Stimulated activated naive CD8-positive, alpha-beta T cell treated with anti-CD3 and anti-CD28 coated beads, Interleukin-15, amount 100 ng/mL, for 72 hours (primary cell): ENCODE measurements at regions not wholly inside any gene's neighbourhood (a gene's known extent, or its start where the extent isn't known, plus 50 kb on each side); places are given as distances from the start of the nearest gene placed in this dataset.

Source experiments
- ATAC-seq: fragments of 150-1000 bp; cut with Tn5 transposase; 2 replicates; pipeline ENCODE4 v1.10.0; 2021; ENCODE audit warnings: mild to moderate bottlenecking, moderate library complexity
- DNase-seq, 2 donors: peaks; one replicate each; pipeline ENCODE4 v3.0.0; 2021 to 2022
- H3K27ac Mint-ChIP-seq, 2 donors: one replicate each; pipeline ENCODE4 v1.8.0; 2022; ENCODE audit warnings: mild to moderate bottlenecking in 2 of 2, mixed read lengths in 2 of 2, moderate library complexity in 2 of 2
- H3K27me3 Mint-ChIP-seq: one replicate; pipeline ENCODE4 v1.8.0; 2022; ENCODE audit warnings: mixed read lengths
- H3K4me1 Mint-ChIP-seq: one replicate; pipeline ENCODE4 v1.8.0; 2022; ENCODE audit warnings: mild to moderate bottlenecking, mixed read lengths
- H3K4me3 Mint-ChIP-seq, 2 donors: one replicate each; pipeline ENCODE4 v1.8.0; 2022; ENCODE audit warnings: mild to moderate bottlenecking in 2 of 2, mixed read lengths in 2 of 2, moderate library complexity in 1 of 2
- H3K9me3 Mint-ChIP-seq, 2 donors: one replicate each; pipeline ENCODE4 v1.8.0; 2022; ENCODE audit warnings: mixed read lengths in 2 of 2

DNA sequence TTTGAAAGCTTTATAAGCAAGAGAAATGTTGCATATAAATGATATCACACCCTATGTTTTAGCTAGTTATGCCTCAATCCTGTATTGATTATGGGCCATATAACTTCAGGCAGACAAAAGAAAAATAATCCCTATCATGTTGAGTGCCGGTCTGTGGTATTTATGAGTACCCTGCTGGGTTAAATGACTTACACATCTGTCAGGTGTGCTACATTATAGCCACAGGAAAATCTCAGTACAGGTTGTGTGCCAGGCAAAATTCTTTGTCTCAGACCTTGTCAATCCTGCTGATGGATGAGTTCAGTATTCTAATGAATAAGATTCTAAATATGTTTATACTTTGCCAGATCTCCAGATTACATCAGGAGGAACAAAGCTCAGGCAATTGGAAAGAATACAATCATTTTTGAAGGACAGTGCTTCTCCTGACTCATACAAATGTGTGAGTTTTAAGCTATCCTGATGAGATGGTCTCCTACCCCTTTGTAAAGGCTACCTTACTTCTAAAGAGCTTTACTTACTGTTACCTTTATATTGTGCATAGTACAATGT lies 109.8 kb upstream of the FOXG1 start:
- no peaks in the 10 kb centered on the region for H3K27me3 Mint-ChIP-seq
- no peak for DNase-seq
- ATAC-seq: no peak
- no peak overlapping the region for H3K27ac Mint-ChIP-seq
- H3K4me1 Mint-ChIP-seq: no peaks in the 10 kb centered on the region
- no peak overlapping the region for H3K4me3 Mint-ChIP-seq
- peaks cover 0 to 12% of the 10 kb centered on the region in 2 donors for H3K9me3 Mint-ChIP-seq

DNA sequence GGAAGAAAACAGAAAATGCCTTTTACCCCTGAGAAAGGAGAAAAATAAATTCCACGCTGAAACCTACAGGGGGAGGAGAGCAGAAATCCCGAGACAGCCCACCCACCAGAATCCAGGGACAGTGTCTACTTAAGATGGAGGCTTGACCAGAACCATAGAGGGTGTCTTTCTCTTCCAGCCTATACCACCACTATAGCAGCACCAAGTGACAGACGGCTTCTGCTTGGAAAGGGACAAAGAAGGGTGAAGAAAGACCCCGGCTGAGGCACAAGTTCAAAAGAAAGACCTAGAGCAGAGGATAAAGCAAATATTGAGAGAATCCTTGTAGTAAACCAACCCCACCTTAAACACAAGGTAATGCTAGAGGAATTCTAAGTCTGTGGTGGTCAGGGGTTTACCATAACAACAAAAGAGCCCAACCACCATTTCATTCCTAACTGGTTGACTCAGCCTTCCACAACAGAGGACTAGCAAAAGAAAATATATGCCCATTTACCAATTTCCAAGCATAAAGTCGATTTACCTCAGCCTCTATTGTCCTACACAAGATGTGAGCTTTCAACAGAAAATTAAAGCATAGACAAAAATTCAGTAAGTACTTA lies 105.3 kb upstream of the FOXG1 start:
- no peak for DNase-seq
- Mint-ChIP-seq H3K9me3 (peaks cover 0 to 7% of the 10 kb centered on the region in 2 donors), H3K27me3 (no peaks in the 10 kb centered on the region), H3K4me1 (no peaks in the 10 kb centered on the region), H3K27ac (no peak overlapping the region), H3K4me3 (no peak overlapping the region)
- ATAC-seq: no peak

DNA sequence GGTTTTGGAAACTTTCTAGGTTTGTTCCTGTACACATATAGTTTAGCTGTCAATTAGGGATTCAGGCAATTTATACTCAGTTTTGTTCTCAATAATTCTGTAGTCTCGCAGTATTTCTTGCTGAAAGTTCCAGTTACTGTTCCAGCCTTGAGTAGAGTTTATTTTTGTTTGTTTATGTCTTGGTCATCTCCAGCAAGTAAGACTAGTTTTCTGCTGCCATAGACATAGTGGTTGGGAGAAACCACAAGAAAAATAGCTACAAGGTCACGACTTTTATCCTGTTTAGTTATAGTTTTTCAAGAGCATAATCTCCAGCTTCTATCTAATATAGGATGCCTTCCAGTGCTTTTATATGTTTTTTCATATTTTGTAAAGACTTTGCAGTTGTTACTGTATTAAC lies 99.6 kb upstream of the FOXG1 start:
- DNase-seq (no peak), ATAC-seq (no peak)
- Mint-ChIP-seq H3K27me3 (no peaks in the 10 kb centered on the region), H3K4me3 (no peak overlapping the region), H3K4me1 (no peaks in the 10 kb centered on the region), H3K9me3 (peaks cover 5 to 9% of the 10 kb centered on the region in 2 donors), H3K27ac (no peak overlapping the region)

DNA sequence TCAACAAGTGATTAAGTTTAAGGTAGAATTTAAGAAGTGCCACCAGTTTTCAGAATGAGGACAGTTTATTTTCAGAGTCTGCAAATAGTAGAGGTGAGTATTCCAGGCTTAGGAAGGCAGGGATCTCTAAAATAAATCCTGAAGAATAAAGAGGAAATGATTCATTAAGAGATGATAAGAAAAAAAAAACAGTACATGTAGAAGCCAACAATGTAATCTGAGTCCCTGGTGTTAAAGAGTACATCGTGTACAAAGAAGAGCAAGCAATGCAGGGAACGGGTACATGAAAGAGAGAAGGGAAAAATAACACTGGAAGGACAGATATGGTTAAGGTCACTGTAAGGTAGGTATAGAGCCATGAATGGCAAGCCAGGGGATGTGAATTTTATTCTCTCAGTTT lies 95.2 kb upstream of the FOXG1 start:
- H3K27ac Mint-ChIP-seq: no peak overlapping the region
- peaks cover 11 to 23% of the 10 kb centered on the region in 2 donors for H3K9me3 Mint-ChIP-seq
- no peak for DNase-seq
- H3K27me3 Mint-ChIP-seq: no peaks in the 10 kb centered on the region
- no peak for ATAC-seq
- H3K4me3 Mint-ChIP-seq: no peak overlapping the region
- no peaks in the 10 kb centered on the region for H3K4me1 Mint-ChIP-seq

DNA sequence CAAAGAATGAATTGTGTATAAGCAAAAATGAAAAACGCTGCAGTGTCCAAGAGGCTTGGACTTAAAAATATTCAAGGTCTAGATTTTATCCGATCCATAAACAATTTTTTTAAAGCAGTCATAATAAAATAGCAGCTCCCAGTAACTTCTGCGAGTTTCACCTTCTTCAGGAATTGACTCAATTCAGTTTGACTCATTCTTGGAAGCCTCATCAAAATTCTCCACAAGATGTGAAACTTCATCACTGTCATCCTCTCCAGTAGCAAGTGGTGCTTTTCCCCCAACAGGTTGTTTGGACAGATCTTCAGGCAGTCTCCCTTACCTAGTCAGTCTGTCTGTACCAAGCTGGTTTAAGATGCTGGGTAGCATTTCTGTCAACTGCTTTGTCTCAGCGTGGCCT lies 93.5 kb upstream of the FOXG1 start:
- DNase-seq (no peak), ATAC-seq (no peak)
- H3K4me1 Mint-ChIP-seq: no peaks in the 10 kb centered on the region
- no peak overlapping the region for H3K4me3 Mint-ChIP-seq
- H3K9me3 Mint-ChIP-seq: peaks cover 14 to 23% of the 10 kb centered on the region in 2 donors
- no peak overlapping the region for H3K27ac Mint-ChIP-seq
- H3K27me3 Mint-ChIP-seq: no peaks in the 10 kb centered on the region

DNA sequence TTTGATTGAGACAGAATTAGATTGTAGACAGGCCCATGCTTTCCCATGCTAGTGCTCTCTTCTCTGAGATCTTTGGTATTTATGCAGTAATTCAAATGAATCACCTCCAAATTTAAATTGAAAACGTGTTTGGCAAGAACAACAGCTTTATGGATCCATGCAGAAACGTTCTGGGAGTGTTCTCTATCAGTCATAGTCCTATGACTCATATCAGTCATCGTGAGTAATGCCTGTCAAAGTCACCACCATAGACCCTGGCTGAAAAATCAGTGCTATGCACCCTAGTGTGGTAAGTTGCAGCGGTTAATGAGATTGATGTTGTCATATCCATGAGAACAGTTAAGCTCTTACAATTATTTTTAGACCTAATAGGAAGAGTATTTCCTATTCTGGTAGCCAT lies 90.1 kb upstream of the FOXG1 start:
- Mint-ChIP-seq H3K27me3 (no peaks in the 10 kb centered on the region), H3K9me3 (peaks cover 10 to 19% of the 10 kb centered on the region in 2 donors), H3K27ac (no peak overlapping the region), H3K4me1 (no peaks in the 10 kb centered on the region), H3K4me3 (no peak overlapping the region)
- no peak for DNase-seq
- ATAC-seq: no peak

DNA sequence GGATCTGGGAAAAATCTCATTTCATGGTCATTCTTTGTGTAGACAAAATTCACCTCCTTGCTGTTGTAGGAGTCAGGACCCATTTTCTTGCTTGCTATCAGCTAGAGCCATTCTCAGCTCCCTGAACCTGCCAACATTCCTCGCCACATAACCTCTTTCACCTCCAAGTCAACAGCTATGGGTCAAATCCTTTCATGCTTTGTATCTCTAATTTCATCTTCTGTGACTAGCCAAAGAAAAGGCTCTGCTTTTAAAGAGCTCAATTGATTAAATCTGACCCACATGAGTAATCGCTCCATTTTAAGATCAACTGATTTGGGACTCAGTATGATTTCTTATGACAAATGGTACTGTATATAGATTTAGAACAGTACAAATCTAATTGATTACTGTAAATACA lies 89.2 kb upstream of the FOXG1 start:
- no peak overlapping the region for H3K4me3 Mint-ChIP-seq
- H3K27me3 Mint-ChIP-seq: no peaks in the 10 kb centered on the region
- H3K9me3 Mint-ChIP-seq: peaks cover 5 to 10% of the 10 kb centered on the region in 2 donors
- no peak overlapping the region for H3K27ac Mint-ChIP-seq
- H3K4me1 Mint-ChIP-seq: no peaks in the 10 kb centered on the region
- ATAC-seq (no peak), DNase-seq (no peak)

DNA sequence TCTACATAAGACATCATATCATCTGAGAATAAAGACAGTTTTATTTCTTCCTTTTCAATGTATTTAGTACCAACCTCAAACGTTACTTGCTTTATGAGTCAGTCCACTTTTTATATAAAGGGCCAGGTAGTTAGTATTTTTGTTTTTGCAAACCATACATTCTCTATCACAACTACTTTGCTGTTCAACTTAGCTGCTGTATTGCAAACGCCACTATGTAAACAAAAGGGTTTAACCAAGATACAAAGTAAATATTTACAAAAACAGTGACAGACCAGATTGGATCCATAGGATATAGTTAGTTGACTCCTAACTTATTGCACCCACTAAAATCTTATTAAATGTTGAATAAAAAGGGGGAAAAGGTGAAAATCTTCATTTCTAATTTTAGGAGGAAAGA lies 87.7 kb upstream of the FOXG1 start:
- no peak overlapping the region for H3K4me3 Mint-ChIP-seq
- ATAC-seq (no peak), DNase-seq (no peak)
- H3K27me3 Mint-ChIP-seq: no peaks in the 10 kb centered on the region
- no peak overlapping the region for H3K27ac Mint-ChIP-seq
- peaks cover 2 to 9% of the 10 kb centered on the region in 2 donors for H3K9me3 Mint-ChIP-seq
- no peaks in the 10 kb centered on the region for H3K4me1 Mint-ChIP-seq

DNA sequence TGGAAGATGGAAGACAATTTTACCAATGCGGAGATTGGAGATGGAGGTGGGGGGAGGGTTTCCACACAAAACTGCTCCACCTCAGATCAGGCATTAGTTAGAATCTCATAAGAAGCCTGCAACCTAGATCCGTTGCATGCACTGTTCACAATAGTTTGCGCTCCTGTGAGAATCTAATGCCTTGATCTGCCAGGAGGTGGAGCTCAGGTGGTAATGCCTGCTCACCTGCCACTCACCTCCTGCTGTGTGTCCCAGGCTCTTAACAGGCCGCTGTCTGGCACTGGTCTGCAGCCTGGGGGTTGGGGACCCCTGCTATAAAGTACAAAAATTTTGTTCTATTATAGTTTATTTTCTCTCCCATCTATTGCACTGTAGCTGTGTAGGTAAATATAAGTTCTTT lies 84.9 kb upstream of the FOXG1 start:
- no peaks in the 10 kb centered on the region for H3K27me3 Mint-ChIP-seq
- no peak overlapping the region for H3K4me3 Mint-ChIP-seq
- ATAC-seq (no peak), DNase-seq (no peak)
- no peaks in the 10 kb centered on the region for H3K4me1 Mint-ChIP-seq
- no peak overlapping the region for H3K27ac Mint-ChIP-seq
- H3K9me3 Mint-ChIP-seq: peaks cover 14 to 26% of the 10 kb centered on the region in 2 donors

DNA sequence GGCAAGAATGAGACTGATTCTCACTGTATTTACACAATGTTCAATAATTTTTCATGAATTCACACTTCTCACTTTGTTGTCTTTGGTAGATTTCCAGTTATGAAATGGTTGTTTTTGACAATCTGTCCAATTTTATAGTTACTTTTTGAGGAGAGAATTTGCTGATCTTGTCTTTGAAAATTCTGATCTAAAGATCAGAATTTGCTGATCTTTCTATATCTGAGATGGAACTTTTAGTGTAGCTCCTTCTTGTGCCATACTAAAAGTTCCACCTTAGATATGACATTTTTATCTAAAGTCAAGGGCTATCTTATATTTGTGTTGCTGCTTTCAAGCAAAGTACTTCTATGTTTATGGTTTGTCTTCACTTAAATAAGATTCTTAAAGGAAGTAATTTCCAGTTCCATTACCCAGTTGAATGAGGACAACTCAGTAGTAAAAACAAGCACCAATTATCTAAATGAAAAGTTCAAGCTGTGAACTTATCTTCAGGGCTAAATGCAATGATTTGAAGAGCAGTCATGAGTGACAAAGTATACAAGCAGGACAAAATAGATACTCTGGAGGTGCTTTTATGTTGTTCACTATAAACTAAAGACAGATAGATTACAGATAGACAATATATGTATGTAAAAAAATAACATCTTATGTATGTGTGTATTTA lies 76.4 kb upstream of the FOXG1 start:
- DNase-seq (no peak), ATAC-seq (no peak)
- H3K9me3 Mint-ChIP-seq: peaks cover 15 to 21% of the 10 kb centered on the region in 2 donors
- no peak overlapping the region for H3K4me3 Mint-ChIP-seq
- no peaks in the 10 kb centered on the region for H3K4me1 Mint-ChIP-seq
- H3K27me3 Mint-ChIP-seq: no peaks in the 10 kb centered on the region
- H3K27ac Mint-ChIP-seq: no peak overlapping the region

DNA sequence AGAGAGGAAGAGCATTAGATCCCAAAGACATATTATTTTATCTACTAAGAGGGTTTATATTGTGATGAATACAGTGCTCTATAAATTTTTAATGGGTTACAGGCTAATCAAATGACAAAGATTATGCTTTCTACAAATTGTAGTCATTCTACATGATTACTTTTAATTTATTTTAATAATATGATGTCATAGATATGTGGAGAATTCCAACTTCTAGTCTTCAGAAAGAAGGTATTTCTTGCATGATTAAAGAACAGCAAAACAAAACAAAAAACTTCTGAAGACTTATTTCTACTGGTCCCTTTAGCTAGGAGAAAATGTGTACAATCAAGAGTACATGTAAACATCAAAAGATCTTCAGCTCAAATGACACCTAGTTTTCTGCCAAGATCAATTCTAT lies 71.5 kb upstream of the FOXG1 start:
- ATAC-seq: no peak
- Mint-ChIP-seq H3K9me3 (peaks cover 0 to 15% of the 10 kb centered on the region in 2 donors), H3K4me3 (no peak overlapping the region)

DNA sequence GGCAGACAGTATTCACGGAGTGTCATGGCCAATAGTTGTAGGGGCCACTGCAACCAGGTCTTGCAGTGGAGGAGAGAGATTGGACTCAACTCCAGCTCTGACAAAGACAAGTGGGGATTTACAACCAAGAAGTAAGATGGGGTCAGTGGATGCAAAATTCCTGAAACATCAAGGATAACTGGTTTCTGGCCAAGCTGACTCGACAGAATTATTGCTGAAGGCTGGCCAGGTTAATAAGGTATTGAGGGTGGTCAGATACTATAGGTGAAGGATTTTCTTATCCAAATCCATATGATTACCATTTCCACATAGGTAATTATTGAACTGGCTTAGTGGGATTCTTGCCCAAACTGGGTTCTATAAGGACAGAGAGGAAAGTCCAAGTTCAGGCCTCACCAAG lies 64.9 kb upstream of the FOXG1 start:
- H3K4me3 Mint-ChIP-seq: no peak overlapping the region
- DNase-seq: no peak
- peaks cover 4 to 25% of the 10 kb centered on the region in 2 donors for H3K9me3 Mint-ChIP-seq
- H3K4me1 Mint-ChIP-seq: no peaks in the 10 kb centered on the region
- ATAC-seq: no peak
- no peaks in the 10 kb centered on the region for H3K27me3 Mint-ChIP-seq
- H3K27ac Mint-ChIP-seq: no peak overlapping the region

More for the DNA sequence above, 71.5 kb upstream of the FOXG1 start:
- no peaks in the 10 kb centered on the region for H3K27me3 Mint-ChIP-seq
- H3K4me1 Mint-ChIP-seq: no peaks in the 10 kb centered on the region
- H3K27ac Mint-ChIP-seq: no peak overlapping the region
- DNase-seq: no peak

DNA sequence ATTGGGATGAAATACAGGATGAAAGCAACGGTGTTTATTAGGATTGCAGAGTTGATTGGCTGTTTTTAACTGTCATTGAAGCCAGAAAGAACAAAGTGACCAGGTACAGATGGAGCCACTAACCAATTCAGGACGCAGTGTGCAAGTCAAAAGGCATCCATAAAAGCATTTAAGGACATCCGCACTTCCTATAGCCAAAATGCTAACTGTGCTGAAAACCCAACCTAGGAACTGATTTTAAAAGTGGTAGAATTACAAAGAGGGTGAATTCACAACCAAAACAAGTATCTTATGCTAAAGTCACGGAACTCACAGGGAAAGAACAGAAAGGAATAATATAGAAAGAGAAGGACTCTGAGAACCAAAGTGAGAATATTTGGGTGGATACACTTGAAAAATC lies 63.1 kb upstream of the FOXG1 start:
- Mint-ChIP-seq H3K4me1 (no peaks in the 10 kb centered on the region), H3K4me3 (no peak overlapping the region), H3K9me3 (peaks cover 4 to 17% of the 10 kb centered on the region in 2 donors), H3K27ac (no peak overlapping the region), H3K27me3 (no peaks in the 10 kb centered on the region)
- DNase-seq: no peak
- ATAC-seq: no peak

DNA sequence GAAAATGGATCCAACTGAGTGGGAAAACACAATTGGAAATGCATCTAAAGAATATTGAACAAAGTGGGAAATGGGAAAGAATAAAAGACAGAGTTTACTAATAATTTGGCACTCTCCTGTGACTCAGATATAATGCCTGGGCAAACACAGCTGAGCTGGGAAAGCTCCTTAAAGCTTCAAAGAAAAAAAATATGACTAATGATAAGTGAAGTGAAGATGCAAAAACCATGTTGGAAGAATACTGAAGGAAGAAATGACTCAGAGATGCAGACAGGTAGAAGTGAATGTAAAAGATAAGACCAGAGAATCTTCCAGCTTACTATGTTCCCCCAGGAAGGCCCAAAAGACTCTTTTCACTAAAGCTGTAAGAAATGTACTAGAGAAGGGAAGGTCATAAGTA lies 62.4 kb upstream of the FOXG1 start:
- no peak for ATAC-seq
- Mint-ChIP-seq H3K4me3 (no peak overlapping the region), H3K4me1 (no peaks in the 10 kb centered on the region), H3K27me3 (no peaks in the 10 kb centered on the region), H3K9me3 (peaks cover 4 to 17% of the 10 kb centered on the region in 2 donors), H3K27ac (no peak overlapping the region)
- no peak for DNase-seq

DNA sequence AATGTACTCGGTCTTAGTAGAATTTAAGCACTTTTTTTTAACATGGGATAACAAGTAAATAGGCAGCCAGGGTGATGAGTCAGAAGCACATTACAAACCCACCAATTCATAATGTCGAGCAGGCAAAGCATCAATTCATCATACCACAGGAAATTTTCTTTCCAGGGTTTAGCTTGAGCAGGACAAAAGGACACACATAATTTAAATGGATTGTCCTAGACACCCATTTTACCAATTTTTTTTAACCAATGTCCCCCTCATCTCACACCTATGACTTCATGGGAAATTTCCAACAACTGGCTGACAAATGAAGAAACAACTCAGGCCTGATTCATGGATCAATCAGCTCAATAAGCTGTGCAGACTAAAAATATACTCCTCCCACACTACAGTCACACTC lies 58.8 kb upstream of the FOXG1 start:
- DNase-seq (no peak), ATAC-seq (no peak)
- no peak overlapping the region for H3K4me3 Mint-ChIP-seq
- no peaks in the 10 kb centered on the region for H3K27me3 Mint-ChIP-seq
- no peak overlapping the region for H3K27ac Mint-ChIP-seq
- H3K4me1 Mint-ChIP-seq: no peaks in the 10 kb centered on the region
- H3K9me3 Mint-ChIP-seq: peaks cover 21 to 40% of the 10 kb centered on the region in 2 donors

DNA sequence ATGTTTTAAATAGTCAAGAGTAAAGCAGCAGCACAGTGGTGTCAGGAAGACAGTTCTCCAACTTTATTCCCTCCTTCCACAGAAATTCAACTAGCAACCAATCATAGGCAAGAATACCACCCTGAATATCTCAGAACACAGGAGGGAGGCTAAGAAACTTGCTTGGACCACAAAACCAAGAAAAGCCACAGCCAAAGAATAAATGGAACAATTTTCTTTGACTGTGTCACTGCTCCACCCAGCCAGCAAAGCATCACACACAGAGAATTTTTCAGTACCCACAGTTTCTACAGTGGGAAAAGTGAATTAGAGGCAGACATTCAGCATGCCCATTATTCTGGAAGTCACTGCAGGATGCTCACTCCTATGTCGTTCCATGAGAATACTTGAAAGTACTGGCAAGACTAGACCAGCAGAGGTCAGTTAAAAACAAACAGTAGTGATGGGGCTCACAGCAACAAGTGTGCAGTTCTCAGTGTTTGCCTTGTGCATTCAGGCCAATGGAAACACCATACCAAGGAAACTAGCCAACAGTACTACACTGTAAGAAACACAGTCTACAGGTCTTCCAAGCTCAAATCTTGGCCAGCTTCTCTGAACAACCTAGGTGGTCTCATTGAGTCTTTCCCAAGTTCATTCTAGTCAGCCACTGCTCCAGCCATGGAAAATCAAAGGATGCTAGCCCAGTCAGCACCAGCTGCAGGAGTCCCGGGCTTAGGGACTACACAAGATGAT lies 56.8 kb upstream of the FOXG1 start:
- no peak for ATAC-seq
- no peaks in the 10 kb centered on the region for H3K4me1 Mint-ChIP-seq
- H3K9me3 Mint-ChIP-seq: peaks cover 21 to 25% of the 10 kb centered on the region in 2 donors
- no peak overlapping the region for H3K27ac Mint-ChIP-seq
- no peak overlapping the region for H3K4me3 Mint-ChIP-seq
- no peak for DNase-seq
- H3K27me3 Mint-ChIP-seq: no peaks in the 10 kb centered on the region
